NCI-H1694 treated with DMSO at 0.1 percent for 48 hours (cell line): ENCODE measurements at regions not wholly inside any gene's neighbourhood (a gene's known extent, or its start where the extent isn't known, plus 50 kb on each side); places are given as distances from the start of the nearest gene placed in this dataset.

ENCODE experiments used
- DNase-seq: peaks from one replicate; lab custom pipeline; 2025; lab: John Stamatoyannopoulos, UW

- no peak for DNase-seq
Measured at GRCh38 chr4:65893957-65894755, 223.9 kb upstream of the EPHA5 start.

GRCh38 chr4:65893271-65893670 is 223.0 kb upstream of the EPHA5 start:
- DNase-seq: no peak

- DNase-seq: no peak
Measured at GRCh38 chr4:65880594-65880993, 210.3 kb upstream of the EPHA5 start.

- no peak for DNase-seq
Measured at GRCh38 chr4:65868096-65868824, 198.0 kb upstream of the EPHA5 start.

GRCh38 chr4:65865489-65865888 is 195.2 kb upstream of the EPHA5 start:
- DNase-seq: no peak

GRCh38 chr4:65861993-65862392 is 191.7 kb upstream of the EPHA5 start:
- DNase-seq: no peak

GRCh38 chr4:65845199-65845773 is 175.0 kb upstream of the EPHA5 start:
- DNase-seq: no peak

GRCh38 chr4:65839164-65839931 is 169.1 kb upstream of the EPHA5 start:
- no peak for DNase-seq

GRCh38 chr4:65834707-65835106 is 164.4 kb upstream of the EPHA5 start:
- DNase-seq: no peak

GRCh38 chr4:65831828-65832227 is 161.5 kb upstream of the EPHA5 start:
- no peak for DNase-seq

GRCh38 chr4:65825116-65825753 is 154.9 kb upstream of the EPHA5 start:
- no peak for DNase-seq

- no peak for DNase-seq
Measured at GRCh38 chr4:65819192-65819591, 148.9 kb upstream of the EPHA5 start.

GRCh38 chr4:65805936-65806335 is 135.6 kb upstream of the EPHA5 start:
- no peak for DNase-seq

GRCh38 chr4:65799513-65799912 is 129.2 kb upstream of the EPHA5 start:
- DNase-seq: no peak

- peak; percentile 10 for DNase-seq
Measured at GRCh38 chr4:65798498-65799127, 128.3 kb upstream of the EPHA5 start.

GRCh38 chr4:65791812-65792308 is 121.6 kb upstream of the EPHA5 start:
- DNase-seq: no peak

GRCh38 chr4:65791111-65791811 is 121.0 kb upstream of the EPHA5 start:
- DNase-seq: no peak

GRCh38 chr4:65789805-65790204 is 119.5 kb upstream of the EPHA5 start:
- no peak for DNase-seq

GRCh38 chr4:65789341-65789740 is 119.1 kb upstream of the EPHA5 start:
- no peak for DNase-seq

GRCh38 chr4:65777270-65777669 is 107.0 kb upstream of the EPHA5 start:
- no peak for DNase-seq

- DNase-seq: no peak
Measured at GRCh38 chr4:65773636-65774035, 103.3 kb upstream of the EPHA5 start.
